Inflammatory macrophage treated with lipopolysaccharide for 1 hour (primary cell): ENCODE measurements at regions not wholly inside any gene's neighbourhood (a gene's known extent, or its start where the extent isn't known, plus 50 kb on each side); places are given as distances from the start of the nearest gene placed in this dataset.
"Not testable (repeated sequence)": the region's sequence is repeated elsewhere in the genome, so short reads cannot be mapped to it uniquely, and the experiment has no call there.

ENCODE experiments used
- DNase-seq, 2 donors: peaks; one replicate each; pipeline ENCODE4 v3.0.0-alpha.2; 2020 to 2022

DNA sequence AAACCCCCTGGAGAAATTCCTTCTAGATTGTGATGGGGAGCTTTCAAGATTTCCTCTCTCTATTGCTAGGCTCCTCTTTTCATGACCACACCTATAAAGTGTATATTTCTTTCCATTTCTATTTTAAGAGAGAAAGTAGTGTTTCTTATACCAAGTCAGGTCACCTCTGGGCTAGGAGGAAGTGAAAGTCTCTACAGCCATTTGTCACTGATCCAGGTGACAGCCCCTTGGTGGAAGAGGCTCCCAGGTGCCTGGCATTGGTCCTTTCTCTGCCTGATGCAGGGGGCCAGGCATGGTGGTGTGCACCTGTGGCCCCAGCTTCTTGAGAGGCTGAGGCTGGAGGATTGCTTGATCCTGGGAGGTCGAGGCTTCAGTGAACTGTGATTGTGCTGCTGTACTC, 64.7 kb downstream of the DHCR7 start:
- DNase-seq: no peak

- DNase-seq: no peak
These were observed 66.2 kb downstream of the DHCR7 start for GRCh38 chr11:71381781-71382505.

DNA sequence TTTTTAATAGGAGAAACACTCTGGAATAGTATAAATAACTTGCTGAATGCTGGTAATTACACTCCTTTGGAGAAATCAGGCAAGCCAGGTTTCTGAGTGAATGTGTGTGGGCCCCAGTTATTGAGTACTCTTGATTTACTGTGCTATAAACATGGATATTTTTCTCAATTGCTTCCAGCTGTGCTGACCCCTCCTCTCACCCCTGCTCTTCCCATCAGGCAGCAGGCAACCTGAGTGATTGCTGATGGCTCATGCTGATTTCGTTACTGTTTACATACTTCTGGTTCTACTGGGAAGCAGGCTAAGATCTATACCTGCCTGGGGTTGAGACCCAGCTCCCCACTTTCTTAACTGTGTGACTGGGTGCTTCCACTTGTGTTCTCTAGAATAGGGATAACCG, 68.5 kb downstream of the DHCR7 start:
- no peak for DNase-seq

GRCh38 chr11:71373791-71374454, 74.3 kb downstream of the DHCR7 start:
- DNase-seq: peak in 1 of 2 donors; percentile 0

- DNase-seq: no peak
These were observed 75.2 kb downstream of the DHCR7 start for GRCh38 chr11:71372693-71373657.

DNA sequence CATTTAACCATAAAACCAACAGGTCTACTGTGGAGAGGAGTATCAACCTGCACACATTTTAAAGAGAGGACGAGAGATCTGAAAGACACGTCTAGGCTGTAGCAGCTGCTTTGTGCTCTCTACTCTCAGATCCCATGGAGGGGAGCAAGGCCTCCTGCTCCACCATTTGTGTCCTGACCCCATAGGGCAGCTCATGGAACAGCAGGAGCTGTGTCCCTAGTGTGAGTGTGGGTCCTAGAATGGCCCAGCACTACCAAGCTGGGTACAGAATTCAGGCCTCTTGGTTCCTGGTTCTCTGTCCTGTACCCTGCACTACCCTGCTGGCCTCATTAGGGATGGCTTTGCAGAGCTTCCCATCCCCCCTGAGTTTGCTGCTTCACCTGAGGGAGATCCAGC, 76.5 kb downstream of the DHCR7 start:
- DNase-seq: no peak

DNA sequence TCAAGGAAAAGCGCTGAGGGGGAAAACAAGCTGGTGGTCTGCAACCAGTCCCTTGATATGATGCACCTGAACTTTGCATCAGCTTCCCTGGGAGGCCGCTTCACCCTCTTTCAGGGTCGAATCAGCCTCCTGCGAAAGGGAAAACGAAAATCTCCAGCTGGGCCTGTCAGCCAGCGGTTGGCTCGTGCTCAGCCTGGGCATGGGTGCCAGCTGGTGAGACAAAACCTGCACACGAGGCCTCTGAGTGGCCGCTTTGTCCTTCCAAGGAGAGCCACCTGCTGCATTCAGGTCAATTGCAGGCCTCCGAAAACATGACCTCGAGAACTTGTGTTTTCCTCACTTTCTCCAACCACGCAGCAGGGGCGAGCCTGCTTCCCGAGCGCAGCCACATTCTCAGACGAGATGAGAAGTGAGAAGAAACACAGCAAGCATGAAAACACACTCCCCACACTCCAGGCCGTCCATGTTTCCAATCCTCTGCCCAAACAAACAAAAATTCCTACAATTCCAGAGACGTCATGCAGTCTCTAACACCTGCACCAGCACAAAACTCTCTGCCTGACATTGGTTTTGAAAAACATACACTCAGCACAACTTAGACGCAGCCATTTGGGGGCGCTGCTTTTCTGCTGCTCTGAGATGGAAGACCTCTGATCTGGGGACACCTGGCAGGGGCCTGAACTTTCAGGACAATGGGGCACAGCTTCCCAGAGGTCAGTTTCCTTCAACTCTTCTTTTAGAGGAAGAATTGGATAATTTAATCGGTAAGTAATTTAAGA, 77.1 kb downstream of the DHCR7 start:
- DNase-seq: no peak

DNA sequence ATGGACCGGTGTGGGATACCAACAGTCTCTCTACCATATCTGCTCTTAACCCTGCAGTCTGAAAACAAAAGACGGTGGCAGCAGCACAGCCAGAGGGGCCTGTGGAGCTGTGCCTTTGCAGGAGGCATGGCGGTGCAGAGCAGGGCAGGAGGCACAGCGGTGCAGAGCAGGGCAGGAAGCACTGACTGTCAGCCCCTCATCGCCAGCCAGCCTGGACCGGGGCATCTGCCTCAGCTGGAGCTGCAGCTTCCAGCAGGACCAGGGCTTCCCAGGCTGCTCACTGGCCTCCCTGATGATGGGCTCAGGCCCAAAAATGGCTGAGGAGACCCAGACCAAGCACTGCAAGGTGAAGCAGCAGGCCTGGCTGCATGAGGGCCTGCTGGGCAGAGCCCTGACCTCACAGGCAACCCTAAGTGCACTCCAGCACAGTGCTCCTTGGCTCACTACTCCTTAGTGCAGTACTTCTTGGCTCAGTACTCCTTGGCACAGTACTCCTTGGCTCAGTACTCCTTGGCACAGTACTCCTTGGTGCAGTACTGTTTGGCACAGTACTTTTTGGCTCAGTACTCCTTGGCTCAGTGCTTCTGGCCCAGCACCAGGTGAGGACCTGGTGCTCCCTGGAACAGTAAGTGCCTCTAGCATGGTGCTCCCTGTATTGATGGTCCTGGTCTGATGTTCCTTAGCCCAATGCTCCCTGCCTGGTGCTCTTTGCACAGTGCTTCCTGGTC, 78.0 kb downstream of the DHCR7 start:
- DNase-seq: no peak

- DNase-seq: no peak
These were observed 78.8 kb downstream of the DHCR7 start for GRCh38 chr11:71369411-71369810.

DNA sequence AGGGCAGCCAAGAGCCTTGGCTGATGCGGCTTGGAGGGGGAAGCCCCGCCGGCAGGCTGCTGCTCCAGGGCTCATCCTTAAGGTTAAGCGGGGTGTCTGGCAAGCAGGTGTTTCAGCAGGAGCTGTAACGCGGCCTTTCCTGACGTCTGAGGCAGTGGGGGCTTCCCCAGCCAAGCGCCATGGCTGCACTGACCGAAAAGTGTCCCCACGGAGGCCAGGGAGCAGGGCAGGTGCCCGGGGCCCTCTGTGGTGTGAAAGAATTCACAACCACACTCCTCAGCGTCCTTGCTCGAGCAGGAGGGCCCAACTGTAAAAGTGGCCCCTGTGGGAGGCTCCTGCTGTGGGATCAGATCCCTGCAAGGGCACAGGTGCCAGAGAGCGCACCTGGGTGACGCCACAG, 79.2 kb downstream of the DHCR7 start:
- DNase-seq: no peak

DNA sequence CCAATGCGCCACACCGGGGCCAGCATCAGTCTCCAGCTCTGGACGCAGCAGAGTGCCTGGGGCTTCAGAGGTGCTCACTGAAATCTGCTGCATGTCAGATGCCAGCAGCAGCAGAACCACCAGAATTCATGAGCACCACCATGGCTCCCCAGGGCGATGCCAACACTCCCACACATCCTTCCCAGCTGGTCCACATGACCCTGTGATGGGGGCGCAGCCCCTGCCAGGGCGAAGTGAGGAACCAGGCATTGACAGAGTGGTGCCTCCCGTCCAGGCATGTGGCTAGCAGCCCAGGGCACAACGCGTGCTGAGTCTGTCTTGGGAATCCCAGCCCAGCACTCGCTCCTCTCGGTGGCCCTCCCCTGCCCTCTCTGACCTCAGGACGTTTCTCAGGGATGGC, 80.4 kb downstream of the DHCR7 start:
- no peak for DNase-seq

DNA sequence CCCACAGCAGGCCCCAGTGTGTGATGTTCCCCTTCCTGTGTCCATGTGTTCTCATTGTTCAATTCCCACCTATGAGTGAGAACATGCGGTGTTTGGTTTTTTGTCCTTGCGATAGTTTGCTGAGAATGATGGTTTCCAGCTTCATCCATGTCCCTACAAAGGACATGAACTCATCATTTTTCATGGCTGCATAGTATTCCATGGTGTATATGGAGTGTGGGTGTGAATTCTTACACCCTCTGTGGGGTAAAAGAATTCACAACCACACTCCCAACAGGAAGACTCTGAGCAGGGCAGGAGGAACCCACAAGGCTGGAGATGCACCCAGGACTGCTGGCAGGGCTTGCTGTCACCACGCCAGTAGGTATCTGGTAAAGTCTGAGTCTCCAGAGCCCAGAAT, 80.9 kb downstream of the DHCR7 start:
- DNase-seq: not testable (repeated sequence)

- no peak for DNase-seq
These were observed 82.1 kb downstream of the DHCR7 start for GRCh38 chr11:71366076-71366475.

GRCh38 chr11:71365626-71366025, 82.6 kb downstream of the DHCR7 start:
- no peak for DNase-seq

DNA sequence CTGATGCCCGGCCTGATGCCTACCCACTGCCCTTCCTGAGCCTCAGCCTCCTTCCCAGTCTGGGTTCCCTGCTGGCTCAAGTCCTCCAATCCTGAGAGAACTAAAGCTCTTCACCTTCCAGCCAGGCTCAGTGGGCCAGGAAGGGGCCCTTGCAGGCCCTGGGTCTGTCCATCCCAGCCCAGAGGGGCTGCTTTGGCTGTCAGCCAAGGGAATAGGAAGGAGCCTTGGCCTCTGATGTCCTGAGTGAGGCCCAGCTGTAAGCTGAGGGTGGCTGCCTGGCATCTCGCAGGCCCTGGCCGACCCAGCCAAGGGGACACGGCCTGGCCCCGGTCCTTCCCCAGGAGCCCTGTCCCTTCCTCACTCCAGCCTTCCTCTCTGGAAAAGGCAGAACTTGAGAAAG, 83.4 kb downstream of the DHCR7 start:
- no peak for DNase-seq

GRCh38 chr11:71364176-71364671, 84.0 kb downstream of the DHCR7 start:
- no peak for DNase-seq

- no peak for DNase-seq
These were observed 84.5 kb downstream of the DHCR7 start for GRCh38 chr11:71363721-71364120.

- DNase-seq: no peak
These were observed 89.1 kb downstream of the DHCR7 start for GRCh38 chr11:71358963-71359567.

GRCh38 chr11:71358122-71358728, 90.0 kb downstream of the DHCR7 start:
- no peak for DNase-seq

GRCh38 chr11:71357414-71357813, 90.8 kb downstream of the DHCR7 start:
- no peak for DNase-seq

DNA sequence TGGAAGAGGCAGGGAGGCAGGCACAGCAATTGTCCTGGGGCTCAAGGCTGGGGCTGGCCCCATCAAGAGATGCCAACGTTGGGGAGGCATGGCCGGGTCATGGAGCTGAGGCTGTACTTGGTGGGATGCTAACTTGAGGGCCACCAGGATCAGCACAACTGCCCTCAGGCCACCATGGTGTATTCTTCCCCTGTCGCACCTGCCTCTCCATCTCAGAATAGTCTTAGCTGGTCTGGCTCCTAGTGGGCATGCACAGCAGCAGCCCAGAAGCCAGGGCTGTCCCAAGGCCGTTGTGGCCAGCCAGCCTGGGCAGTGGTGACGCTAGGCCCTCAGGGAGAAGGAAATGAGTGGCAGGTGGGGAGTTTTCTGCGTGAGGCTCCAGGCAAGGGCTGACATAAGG, 91.3 kb downstream of the DHCR7 start:
- no peak for DNase-seq
